ENCODE measurements at regions not wholly inside any gene's neighbourhood (a gene's known extent, or its start where the extent isn't known, plus 50 kb on each side); places are given as distances from the start of the nearest gene placed in this dataset.

- Histone ChIP-seq H3K79me2 (ENCODE audit: insufficient read depth, low read length) (no peaks in the 10 kb centered on the region), H3T11ph (ENCODE audit: low read length) (no peak overlapping the region), H3K4me2 (ENCODE audit: insufficient read depth, insufficient read length, low read length) (no peak overlapping the region), H2BK15ac (ENCODE audit: low read depth, low read length) (no peak overlapping the region), H2BK20ac (ENCODE audit: low read depth, low read length, poor library complexity, severe bottlenecking) (no peak overlapping the region), H3K79me1 (ENCODE audit: insufficient read depth, low read depth, low read length, poor library complexity, severe bottlenecking) (no peaks in the 10 kb centered on the region), H3K27me3 (ENCODE audit: insufficient read depth, low read length) (no peaks in the 10 kb centered on the region), H4K91ac (ENCODE audit: insufficient read length, low read depth, low read length) (no peak overlapping the region), H2BK12ac (ENCODE audit: insufficient read length, low read depth, low read length) (no peak overlapping the region), H3K9ac (ENCODE audit: extremely low read depth, insufficient read length, low read length) (no peak overlapping the region), H2BK120ac (ENCODE audit: low read depth, low read length, poor library complexity, severe bottlenecking) (no peak overlapping the region), H3K9me3 (ENCODE audit: control insufficient read depth, low read depth, low read length) (peaks cover 8% of the 10 kb centered on the region), H2AFZ (ENCODE audit: low read length) (no peak overlapping the region), H3K18ac (ENCODE audit: insufficient read length, low read depth, low read length) (no peak overlapping the region), H3K56ac (ENCODE audit: insufficient read length, low read depth, low read length) (no peak overlapping the region), H3K23me2 (ENCODE audit: insufficient read length, low read depth, low read length, poor library complexity, severe bottlenecking) (no peaks in the 10 kb centered on the region), H3K27ac (ENCODE audit: insufficient read length, low read depth, low read length) (no peak overlapping the region), H3K14ac (ENCODE audit: insufficient read depth, low read length) (no peak overlapping the region), H4K20me1 (ENCODE audit: control insufficient read depth, insufficient read depth, insufficient read length) (no peaks in the 10 kb centered on the region), H3K4me1 (ENCODE audit: insufficient read depth, low read length) (no peaks in the 10 kb centered on the region), H3K23ac (ENCODE audit: insufficient read length, low read depth, low read length) (no peak overlapping the region), H4K8ac (replicated peaks; ENCODE audit: insufficient read length, low read depth, low read length) (no peak overlapping the region), H3K4ac (ENCODE audit: low read depth, low read length) (no peak overlapping the region), H4K5ac (ENCODE audit: insufficient read length, low read depth, low read length) (no peak overlapping the region), H2AK5ac (ENCODE audit: insufficient read length, low read length) (no peak overlapping the region), H2BK5ac (ENCODE audit: insufficient read length, low read length) (no peak overlapping the region)
- H3K27me3 Mint-ChIP-seq (ENCODE audit: low read depth): peaks cover 10% of the 10 kb centered on the region
- DNase-seq: no peak
- no CpG with 5 or more reads among the region's 2 CpGs for WGBS (ENCODE audit: extremely low coverage, insufficient read length, low lambda C conversion rate)
- no peak for TF ChIP-seq CTCF (conservative IDR thresholded peaks at IDR 0.05)
- H3K4me1 Mint-ChIP-seq: no peaks in the 10 kb centered on the region
- peaks cover 0 to 2% (median 0%) of the 10 kb centered on the region in 3 experiments; a peak in 2 of 7 replicates for H3K36me3 Mint-ChIP-seq (ENCODE audit: insufficient read depth in 1 of 3, low read depth in 3 of 3)
- H3K9me3 Mint-ChIP-seq: peaks cover 59 to 63% of the 10 kb centered on the region in 2 experiments
- H3K4me3 Mint-ChIP-seq: no peak overlapping the region
- no peak overlapping the region for H3K27ac Mint-ChIP-seq
Measured at GRCh38 chrX:120726294-120726693, 96.4 kb upstream of the C1GALT1C1 start.
